ENCODE measurements at regions not wholly inside any gene's neighbourhood (a gene's known extent, or its start where the extent isn't known, plus 50 kb on each side); places are given as distances from the start of the nearest gene placed in this dataset.

DNA sequence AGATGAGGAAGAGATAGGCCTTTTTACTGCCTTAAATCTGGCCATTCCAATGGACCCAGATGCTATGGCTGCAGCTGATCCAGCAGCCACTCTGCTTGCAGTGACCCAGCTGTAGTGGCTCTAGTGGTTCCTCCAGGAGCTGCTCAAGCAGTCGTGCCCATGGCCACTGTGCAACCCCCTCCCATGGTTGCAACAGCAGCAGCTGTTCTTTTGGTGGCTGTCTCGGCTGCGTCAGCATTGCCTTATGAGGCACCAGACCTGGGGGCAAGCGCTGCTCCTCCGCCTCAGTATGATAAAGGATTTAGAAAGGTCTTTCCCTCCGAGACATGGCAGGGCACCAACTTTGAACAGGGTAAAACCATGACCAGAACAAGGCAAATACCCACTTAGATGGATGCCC lies 384.9 kb upstream of the DCC start:
- no peak for DNase-seq

DNA sequence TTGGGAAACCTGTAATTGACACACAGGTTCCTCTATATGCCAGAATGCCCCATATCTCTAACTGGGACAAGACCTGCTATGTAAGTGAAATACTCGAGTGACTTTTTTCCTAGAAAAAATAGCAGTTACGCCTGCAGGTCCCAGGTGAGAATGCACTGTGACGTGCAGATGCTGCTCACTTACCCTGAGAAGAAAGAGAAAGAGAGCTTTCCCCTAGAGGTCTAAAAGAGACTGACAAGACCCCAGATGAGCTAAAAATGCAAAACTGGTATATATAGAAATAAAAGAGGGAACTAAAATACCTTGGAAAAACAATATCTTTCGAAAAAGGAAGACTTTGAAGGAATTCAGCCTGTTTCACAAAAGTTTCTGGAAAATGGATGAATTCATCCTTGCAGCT lies 383.0 kb upstream of the DCC start:
- DNase-seq, result no peak

GRCh38 chr18:51980101-51980500 lies 359.9 kb upstream of the DCC start:
- DNase-seq, result no peak

DNA sequence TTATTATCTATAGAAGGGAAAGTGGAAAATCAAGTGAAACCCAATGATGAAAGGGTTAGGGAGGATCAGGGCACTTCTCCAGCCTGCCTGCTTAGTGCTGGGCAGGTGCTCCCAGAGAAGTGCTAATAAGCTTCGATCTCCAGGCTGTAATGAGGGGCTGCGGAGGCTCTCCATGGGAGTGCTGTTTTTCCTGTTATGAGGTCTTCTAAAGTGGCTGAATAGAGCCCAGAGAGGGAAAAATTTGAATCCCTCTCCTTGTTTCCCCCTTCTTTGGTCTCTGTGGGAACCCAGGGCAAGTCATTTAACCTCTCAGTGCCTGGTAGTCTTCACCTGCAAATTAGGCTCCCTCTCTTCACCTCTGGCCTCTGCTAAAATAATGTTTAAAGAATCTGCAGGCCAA lies 351.7 kb upstream of the DCC start:
- no peak for DNase-seq

DNA sequence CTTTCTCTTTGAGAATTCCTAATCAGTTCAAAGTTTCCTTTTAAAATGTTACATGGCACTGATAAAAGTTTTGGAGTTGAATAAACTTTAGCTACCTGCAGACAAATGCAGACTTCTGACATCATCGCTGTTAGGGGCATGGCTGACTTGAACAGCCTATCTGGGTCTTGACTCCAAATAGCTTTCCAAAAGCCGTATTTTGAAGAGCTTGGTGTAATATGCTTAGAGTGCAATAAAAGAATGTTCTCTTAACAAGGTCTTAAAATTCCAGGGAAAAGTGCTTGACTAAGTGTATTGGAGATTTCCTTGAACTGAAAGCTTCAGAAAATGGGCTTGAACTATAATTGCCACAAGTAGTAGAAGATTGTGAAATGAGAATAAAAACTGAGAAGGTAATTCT lies 342.9 kb upstream of the DCC start:
- no peak for DNase-seq

- no peak for DNase-seq
Observed at GRCh38 chr18:51998066-51998465, 341.9 kb upstream of the DCC start.

DNA sequence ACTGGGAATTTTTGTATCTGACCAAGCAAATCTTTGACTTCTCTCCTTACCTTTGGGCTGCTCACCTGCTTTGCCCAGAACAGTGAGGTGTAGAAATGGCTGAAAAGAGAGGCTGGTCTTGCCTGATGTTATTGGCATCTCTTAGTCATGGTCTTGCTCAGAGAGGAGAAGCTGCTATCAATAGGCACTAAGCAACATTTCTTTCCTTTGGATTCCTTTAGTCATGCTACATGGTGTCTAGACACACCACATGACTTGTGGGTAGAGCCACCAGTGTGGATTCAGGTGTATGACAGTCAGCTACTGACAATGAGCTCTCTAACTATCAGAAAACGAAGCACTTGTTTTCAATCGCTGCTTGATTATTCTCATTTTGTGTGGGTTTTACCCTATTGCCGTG lies 341.3 kb upstream of the DCC start:
- DNase-seq, result no peak

- no peak for DNase-seq
Observed at GRCh38 chr18:51999351-51999750, 340.6 kb upstream of the DCC start.

DNA sequence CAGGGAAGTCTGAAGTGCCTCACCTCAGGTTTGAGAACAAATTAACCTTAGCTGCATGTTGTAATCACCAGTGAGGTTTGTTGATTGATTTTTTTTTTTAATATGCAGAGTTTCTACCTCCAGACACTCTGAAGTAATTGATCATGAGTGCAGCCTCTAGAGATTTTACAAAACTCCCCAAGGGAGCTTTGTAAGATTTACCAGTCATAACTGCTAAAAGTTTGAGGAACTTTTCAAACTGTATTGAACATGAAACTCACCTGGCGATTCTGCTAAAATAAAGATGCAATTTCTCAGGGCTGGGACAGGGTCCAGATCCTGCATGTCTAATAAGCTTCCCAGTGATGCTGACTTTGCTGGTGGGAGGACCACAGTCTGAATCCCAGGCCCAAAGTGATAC lies 339.6 kb upstream of the DCC start:
- DNase-seq, result no peak

GRCh38 chr18:52001106-52001505 lies 338.9 kb upstream of the DCC start:
- no peak for DNase-seq

- no peak for DNase-seq
Observed at GRCh38 chr18:52002600-52002999, 337.4 kb upstream of the DCC start.

DNA sequence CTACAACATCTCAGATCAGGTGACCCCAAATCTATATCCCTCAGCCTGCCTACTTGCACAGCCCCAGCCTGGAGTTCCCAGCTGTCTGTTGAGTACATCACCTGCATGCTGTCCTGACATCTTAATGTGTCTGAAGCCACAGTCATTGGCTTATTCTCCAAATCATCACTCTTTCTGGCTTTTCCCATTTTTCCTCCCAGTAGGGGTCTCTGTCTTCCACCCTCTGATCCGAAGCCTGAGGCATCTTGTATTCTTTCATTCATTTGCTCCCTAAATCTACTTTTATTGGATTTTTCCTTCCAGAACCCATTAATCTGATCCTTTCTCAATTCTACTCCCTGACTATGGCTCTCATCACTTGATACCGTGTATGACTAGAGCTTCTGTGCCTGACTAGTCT lies 332.9 kb upstream of the DCC start:
- no peak for DNase-seq

GRCh38 chr18:52008330-52008729 lies 331.7 kb upstream of the DCC start:
- no peak for DNase-seq

GRCh38 chr18:52008736-52009135 lies 331.3 kb upstream of the DCC start:
- no peak for DNase-seq

DNA sequence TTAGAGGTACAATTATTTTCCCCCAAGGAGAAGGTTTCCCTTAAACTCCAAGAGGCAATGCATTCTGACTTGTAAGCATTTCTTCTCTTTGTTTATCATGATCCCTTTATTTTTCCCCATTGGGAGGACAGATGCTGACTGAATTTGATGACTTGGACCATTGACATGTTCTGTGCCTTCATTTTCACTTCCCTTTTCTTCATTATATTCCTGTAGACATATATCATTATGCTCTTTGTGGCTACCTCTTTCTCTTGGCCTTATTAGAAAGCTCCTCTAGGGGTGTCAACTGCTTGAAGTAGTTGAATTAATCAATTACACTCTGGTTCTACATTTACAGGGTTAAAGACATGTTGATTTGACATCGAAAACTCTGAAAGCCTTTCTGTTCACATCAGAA lies 330.0 kb upstream of the DCC start:
- DNase-seq, result no peak

GRCh38 chr18:52045946-52046675 lies 293.9 kb upstream of the DCC start:
- no peak for DNase-seq

DNA sequence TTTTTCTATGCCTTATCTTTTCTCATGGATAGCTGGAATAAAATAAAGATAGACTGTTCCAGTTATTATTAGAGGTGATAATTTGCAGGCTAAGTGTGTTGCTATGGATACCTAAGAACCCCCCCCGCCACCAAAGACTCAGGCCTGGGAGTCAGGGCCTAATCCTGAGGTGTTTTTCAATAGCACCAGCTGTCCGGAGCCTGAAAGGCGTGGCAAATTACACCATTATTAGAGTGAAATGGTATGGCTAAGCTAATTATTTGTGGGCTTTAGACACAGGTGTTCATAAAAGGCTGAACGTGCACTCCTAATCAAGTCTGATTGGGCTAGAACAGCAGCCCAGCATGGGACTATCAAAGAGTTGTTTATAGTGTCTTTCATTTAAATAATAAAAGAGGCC lies 293.2 kb upstream of the DCC start:
- DNase-seq, result no peak

DNA sequence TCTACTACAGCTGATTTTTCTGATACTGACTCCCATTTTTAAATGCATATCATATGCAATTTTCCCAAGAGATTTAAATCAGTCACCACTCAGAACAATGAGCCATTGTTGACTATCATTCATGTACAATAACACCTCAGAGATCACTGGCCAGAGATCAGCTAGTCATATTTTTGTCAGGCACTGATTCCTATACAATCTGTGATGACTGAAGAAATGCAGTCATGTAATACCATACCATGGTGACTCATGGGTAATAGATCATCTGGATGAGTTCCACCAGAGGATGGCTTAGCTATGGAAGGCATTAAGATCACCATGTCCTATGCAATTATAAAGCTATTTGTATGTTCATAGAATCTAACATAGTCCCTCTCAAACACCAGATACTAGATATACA lies 285.7 kb upstream of the DCC start:
- DNase-seq, result no peak

DNA sequence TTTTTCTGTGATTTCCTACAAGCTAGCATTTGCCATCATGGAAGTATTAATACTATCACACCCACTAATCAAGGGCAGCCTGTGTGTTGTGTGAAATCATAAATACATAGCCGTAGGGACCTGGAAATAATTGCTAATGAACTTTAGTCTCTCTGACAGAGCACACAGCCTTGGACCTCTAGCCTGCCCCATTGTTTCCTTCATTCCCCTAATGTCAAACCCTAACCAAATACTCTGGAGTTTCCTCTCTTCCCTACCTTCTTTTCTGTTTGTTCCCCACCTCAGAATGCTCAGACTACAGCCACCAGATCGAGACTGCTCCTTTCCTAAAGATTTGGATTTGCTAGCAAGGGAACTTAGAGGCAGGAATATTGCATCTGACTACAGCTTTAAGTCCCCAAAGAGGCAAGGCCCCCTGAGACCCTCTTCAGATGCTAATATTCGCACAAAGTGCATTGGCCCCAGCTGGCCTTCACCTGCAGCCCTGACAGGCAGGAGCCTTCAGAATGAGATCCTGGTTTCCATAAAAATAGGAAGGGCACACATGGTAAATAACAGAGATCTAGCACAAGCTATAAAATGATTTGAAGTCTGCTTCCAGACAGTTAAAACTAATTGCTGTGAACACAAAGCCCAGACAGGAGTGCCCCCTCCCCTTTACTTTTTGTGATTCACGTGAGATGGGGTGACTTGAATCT lies 279.2 kb upstream of the DCC start:
- DNase-seq, result no peak

DNA sequence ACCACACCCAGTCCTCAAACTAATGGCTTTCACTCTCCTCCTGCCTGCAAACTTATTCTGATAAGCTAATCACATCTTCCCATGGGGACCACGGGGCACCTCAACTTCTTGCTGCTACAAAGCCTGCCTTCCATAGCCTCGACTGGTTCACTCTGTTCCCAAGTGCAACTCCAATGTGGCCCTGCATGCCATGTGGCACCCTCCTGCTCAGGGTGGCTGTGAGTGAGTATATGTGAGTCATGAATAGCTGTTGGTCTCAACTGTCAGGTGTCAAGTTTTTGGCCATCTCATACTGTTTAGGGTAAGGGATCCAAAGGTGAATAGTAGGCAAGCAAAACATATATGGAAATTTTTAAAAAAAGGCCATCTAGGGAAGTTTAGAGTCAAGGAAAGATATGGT lies 276.1 kb upstream of the DCC start:
- DNase-seq, result no peak

GRCh38 chr18:52069201-52069600 lies 270.8 kb upstream of the DCC start:
- no peak for DNase-seq

GRCh38 chr18:52070291-52070756 lies 269.7 kb upstream of the DCC start:
- no peak for DNase-seq

- no peak for DNase-seq
Observed at GRCh38 chr18:52077251-52077983, 262.6 kb upstream of the DCC start.

DNA sequence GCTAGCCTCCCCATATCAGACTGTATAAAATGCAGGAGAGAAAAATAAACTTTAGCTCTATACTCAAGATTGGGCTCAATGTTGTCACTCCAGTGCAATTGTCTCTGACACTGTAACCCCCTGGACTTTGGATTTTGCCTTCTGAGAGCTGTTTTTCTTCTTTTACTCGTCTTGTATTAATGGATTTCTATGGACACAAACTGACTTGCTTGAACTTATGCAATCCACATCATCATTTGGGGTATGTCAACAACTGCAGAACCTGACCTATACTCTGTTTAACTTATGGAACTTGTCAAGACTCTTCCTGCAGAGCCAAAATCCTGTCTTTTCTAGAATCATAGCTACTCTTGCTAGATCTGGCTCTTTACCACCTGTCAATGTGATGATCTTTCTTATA lies 257.8 kb upstream of the DCC start:
- no peak for DNase-seq
